Heart left ventricle (tissue), 16 donors: ENCODE measurements at regions not wholly inside any gene's neighbourhood (a gene's known extent, or its start where the extent isn't known, plus 50 kb on each side); places are given as distances from the start of the nearest gene placed in this dataset.
"Not testable (repeated sequence)": the region's sequence is repeated elsewhere in the genome, so short reads cannot be mapped to it uniquely, and the experiment has no call there.

Experiments
- ATAC-seq, 4 donors: fragments of 200-7000 bp; cut with Tn5 transposase; one replicate each; pipeline ENCODE4 v1.9.1; 2020 to 2022; ENCODE audit warnings: moderate library complexity in 4 of 4, mild to moderate bottlenecking in 3 of 4, moderate number of reproducible peaks in 1 of 4
- DNase-seq, 5 donors: peaks; one replicate each; pipeline ENCODE4 v3.0.0-alpha.2; 2020
- H3K27ac ChIP-seq, 12 donors: fragments of 200-600 bp; sonication (generic) in 4 of 12; one replicate each; pipeline versions ENCODE4 v1.5.0 to v1.8.0; 2016 to 2022; ENCODE audit warnings: mild to moderate bottlenecking in 2 of 12
- H3K27me3 ChIP-seq, 9 donors: fragments of 200-600 bp; sonication (generic) in 2 of 9; one replicate each; pipeline versions ENCODE4 v1.5.1 to v1.8.0; 2016 to 2022; ENCODE audit warnings: mild to moderate bottlenecking in 3 of 9
- H3K36me3 ChIP-seq, 9 donors: fragments of 200-600 bp; sonication (generic) in 2 of 9; one replicate each; pipeline versions ENCODE4 v1.5.0 to v1.8.0; 2018 to 2022; ENCODE audit warnings: mild to moderate bottlenecking in 2 of 9
- H3K4me1 ChIP-seq, 12 donors: fragments of 200-600 bp; sonication (generic) in 4 of 12; one replicate each; pipeline versions ENCODE4 v1.5.0 to v1.8.0; 2016 to 2022; ENCODE audit warnings: mild to moderate bottlenecking in 3 of 12
- H3K4me3 ChIP-seq, 12 donors: fragments of 200-600 bp; sonication (generic) in 4 of 12; one replicate each; pipeline versions ENCODE4 v1.5.0 to v1.8.0; 2017 to 2022; ENCODE audit warnings: mild to moderate bottlenecking in 9 of 12, moderate library complexity in 4 of 12
- H3K9me3 ChIP-seq, 12 donors: fragments of 200-600 bp; sonication (generic) in 4 of 12; one replicate each; pipeline versions ENCODE4 v1.5.0 to v1.8.0; 2016 to 2022; ENCODE audit warnings: mild to moderate bottlenecking in 1 of 12
- POLR2A ChIP-seq, 2 donors: fragments of 450-650 bp; IDR thresholded peaks; one replicate each; pipeline ENCODE4 v1.6.1; 2017; ENCODE audit warnings: antibody characterized with exemption in 2 of 2, mild to moderate bottlenecking in 2 of 2, moderate library complexity in 2 of 2
- WGBS, 4 donors: extraction: QIAGEN DNeasy Blood & Tissue Kit in 2 of 4; methylation state at CpG; one replicate each; pipeline versions ENCODE4 v1.1.5 to v1.1.7; 2013 to 2018; 5-methylcytosine and 5-hydroxymethylcytosine counted together
- intact Hi-C, 10 donors: fragments of 100-400 bp; cut with DNase I; formaldehyde crosslinking; loops; one replicate each; pipeline versions ENCODE4 v1.11.1 to v1.14.2; 2022
- TF ChIP-seq, protein P1 (sequence below), 12 donors: fragments of 200-600 bp; sonication (generic) in 4 of 12; IDR thresholded peaks; one replicate each; pipeline versions ENCODE4 v1.5.0 to v1.8.0; 2018 to 2022; ENCODE audit warnings: antibody characterized with exemption in 12 of 12, mild to moderate bottlenecking in 5 of 12
- donor health status: ischemic (EF 13 %, LVEDD 7.1; RV severe dilation, severe dysfunction).
- donor health status: healthy with polysubstance abuse.
- donor health status: DM: no; HTN: yes; CAD: no.
- donor health status: DM: no; HTN: no; CAD: no.
- donor health status: ischemic (EF 25% LVEDD 6.9; RV normal size, moderate dysfunction).
- donor health status: ischemic (EF 25% LVEDD 5.7; RV mildly dilated, moderate dysfunction).
- donor health status: healthy.
- donor health status: DM: yes; HTN: yes; CAD: no.
- donor health status: ischemic (EF 35%, LVEDD 5.7; RV mildly dilated, moderate dysfunction).
- donor health status: nonischemic (EF 11% LVEDD 7.7; RV severe dilation, severe dysfunction).
- donor health status: DM: yes; HTN: yes; CAD: no.
- donor health status: PGD.
- donor health status: ischemic (EF 29% LVEDD 5.4; RV normal size, mild dysfunction).
- donor health status: nonischemic (EF 23%, LVEDD 6.1; RV moderate dilation, normal function).

DNA sequence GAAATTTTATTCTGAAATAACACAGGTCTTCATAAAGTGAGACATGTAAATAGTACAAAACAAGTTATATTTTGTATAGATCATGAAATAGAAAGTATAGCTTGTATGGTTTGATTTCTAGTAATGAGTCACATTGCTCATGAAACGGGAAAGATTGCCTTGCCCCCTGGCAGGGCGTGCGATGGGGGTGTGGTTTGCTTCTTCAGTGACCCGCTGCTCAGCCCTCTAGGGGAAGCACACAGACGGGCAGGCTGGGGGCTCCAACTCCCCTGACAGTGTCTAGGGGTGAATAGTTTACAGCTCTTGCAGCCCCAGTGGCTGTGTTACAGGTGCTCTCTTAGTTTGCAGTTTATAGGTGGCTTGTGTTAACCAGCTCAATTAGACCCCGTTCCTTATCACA, 170.5 kb upstream of the RGS17 start:
- H3K9me3 ChIP-seq = no peaks in the 10 kb centered on the region
- 50 to 63% (median 53%) methylated on average over 6 of the region's 6 CpGs for WGBS, 4 donors
- ATAC-seq = no peak

DNA sequence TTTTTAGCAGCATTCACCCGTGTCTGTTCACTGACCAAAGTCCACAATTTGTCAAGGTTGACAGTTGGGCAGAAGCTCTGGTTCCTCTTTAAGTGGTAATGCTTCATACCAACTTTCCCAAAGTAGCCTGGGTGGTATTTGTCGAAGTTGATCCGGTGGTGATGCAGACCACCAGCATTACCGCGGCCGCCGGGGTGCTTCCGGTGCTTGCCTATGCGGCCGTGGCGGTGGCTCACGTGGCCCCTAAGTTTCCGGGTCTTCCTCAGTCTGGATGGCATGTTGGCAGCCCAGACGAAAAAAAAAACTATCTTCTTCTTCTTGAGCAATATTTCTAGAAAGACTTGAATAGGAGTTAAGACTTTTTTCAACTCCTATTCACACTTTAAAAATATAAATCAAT, 151.4 kb upstream of the RGS17 start:
- WGBS, 4 donors = 90 to 92% (median 92%) methylated on average over 14 of the region's 14 CpGs
- H3K27me3 ChIP-seq, H3K4me3 ChIP-seq, H3K36me3 ChIP-seq, H3K27ac ChIP-seq, H3K9me3 ChIP-seq, DNase-seq, intact Hi-C loops, ATAC-seq, H3K4me1 ChIP-seq: not testable (repeated sequence)

More for the DNA sequence above, 170.5 kb upstream of the RGS17 start:
- intact Hi-C loops = no loop called here
- no peaks in the 10 kb centered on the region for H3K4me1 ChIP-seq
- H3K4me3 ChIP-seq = no peak overlapping the region
- no peak overlapping the region for H3K27ac ChIP-seq
- DNase-seq = no peak
- no peaks in the 10 kb centered on the region for H3K36me3 ChIP-seq
- TF ChIP-seq, protein P1, sequence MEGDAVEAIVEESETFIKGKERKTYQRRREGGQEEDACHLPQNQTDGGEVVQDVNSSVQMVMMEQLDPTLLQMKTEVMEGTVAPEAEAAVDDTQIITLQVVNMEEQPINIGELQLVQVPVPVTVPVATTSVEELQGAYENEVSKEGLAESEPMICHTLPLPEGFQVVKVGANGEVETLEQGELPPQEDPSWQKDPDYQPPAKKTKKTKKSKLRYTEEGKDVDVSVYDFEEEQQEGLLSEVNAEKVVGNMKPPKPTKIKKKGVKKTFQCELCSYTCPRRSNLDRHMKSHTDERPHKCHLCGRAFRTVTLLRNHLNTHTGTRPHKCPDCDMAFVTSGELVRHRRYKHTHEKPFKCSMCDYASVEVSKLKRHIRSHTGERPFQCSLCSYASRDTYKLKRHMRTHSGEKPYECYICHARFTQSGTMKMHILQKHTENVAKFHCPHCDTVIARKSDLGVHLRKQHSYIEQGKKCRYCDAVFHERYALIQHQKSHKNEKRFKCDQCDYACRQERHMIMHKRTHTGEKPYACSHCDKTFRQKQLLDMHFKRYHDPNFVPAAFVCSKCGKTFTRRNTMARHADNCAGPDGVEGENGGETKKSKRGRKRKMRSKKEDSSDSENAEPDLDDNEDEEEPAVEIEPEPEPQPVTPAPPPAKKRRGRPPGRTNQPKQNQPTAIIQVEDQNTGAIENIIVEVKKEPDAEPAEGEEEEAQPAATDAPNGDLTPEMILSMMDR (IDR thresholded peaks at IDR 0.05) = no peak
- no peak for TF ChIP-seq POLR2A (IDR thresholded peaks at IDR 0.05)
- H3K27me3 ChIP-seq = no peaks in the 10 kb centered on the region

DNA sequence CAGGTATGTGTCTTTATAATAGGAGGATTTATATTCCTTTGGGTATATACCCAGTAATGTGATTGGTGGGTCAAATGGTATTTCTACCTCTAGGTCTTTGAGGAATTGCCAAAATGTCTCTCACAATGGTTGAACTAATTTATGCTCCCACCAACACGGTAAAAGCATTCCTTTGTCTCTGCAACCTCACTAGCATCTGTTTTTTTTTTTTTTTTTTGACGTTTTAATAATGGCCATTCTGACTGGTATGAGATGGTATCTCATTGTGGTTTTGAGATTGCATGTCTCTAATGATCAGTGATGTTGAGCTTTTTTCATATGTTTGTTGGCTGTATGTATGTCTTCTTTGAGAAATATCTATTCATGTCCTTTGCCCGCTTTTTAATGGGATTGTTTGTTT, 144.9 kb upstream of the RGS17 start:
- Histone ChIP-seq H3K4me3 (no peak overlapping the region), H3K9me3 (peaks cover 0 to 8% (median 0%) of the 10 kb centered on the region in 12 donors), H3K27ac (no peak overlapping the region), H3K36me3 (no peaks in the 10 kb centered on the region), H3K27me3 (no peaks in the 10 kb centered on the region), H3K4me1 (no peaks in the 10 kb centered on the region)
- 78 to 84% (median 78%) methylated on average over 3 of the region's 3 CpGs for WGBS, 4 donors
- intact Hi-C loops = no loop called here
- ATAC-seq = no peak
- no peak for DNase-seq
- no peak for TF ChIP-seq POLR2A (IDR thresholded peaks at IDR 0.05)
- TF ChIP-seq, protein P1 (IDR thresholded peaks at IDR 0.05) = no peak

DNA sequence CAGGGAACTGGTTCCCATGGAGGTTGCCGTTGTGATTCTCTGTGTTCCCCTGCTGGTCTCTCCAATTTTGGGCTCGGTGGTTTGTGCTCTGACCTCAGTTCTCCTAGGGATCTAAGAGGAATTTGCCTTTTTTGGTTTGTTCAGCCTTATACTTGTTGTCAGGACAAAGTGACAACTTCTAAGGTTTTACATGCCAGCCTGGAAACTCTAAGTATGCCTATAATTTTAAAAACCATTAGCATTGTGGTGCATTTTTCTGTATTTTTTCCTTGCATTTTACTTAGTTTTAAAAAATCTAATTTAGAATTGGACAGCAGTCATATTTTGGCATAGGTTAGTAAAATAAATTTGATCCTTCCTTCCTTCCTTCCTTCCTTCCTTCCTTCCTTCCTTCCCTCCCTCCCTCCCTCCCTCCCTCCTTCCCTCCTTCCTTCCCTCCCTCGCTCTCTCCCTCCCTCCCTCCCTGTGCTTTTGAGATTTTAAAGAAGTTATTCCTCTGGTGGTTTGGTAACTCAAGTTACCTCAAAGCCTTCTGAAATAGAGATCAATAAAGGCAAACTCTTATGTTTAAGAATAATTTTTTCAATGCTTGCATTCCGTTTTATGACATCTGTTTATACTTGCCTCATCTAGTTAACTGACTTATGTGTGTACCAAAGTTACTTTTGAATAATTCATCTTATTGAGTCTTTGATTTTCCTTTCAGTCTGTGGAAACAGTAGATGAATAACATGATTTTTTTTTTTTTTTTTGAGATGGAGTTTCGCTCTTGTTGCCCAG, 141.3 kb upstream of the RGS17 start:
- no peaks in the 10 kb centered on the region for H3K36me3 ChIP-seq
- no peak for TF ChIP-seq POLR2A (IDR thresholded peaks at IDR 0.05)
- TF ChIP-seq, protein P1 (IDR thresholded peaks at IDR 0.05) = no peak
- H3K4me1 ChIP-seq = no peaks in the 10 kb centered on the region
- no peak overlapping the region for H3K4me3 ChIP-seq
- no peak for DNase-seq
- H3K9me3 ChIP-seq = peaks cover 0 to 18% (median 0%) of the 10 kb centered on the region in 12 donors
- 76 to 79% (median 77%) methylated on average over 5 of the region's 5 CpGs for WGBS, 4 donors
- no peak for ATAC-seq
- intact Hi-C loops = no loop called here
- H3K27ac ChIP-seq = no peak overlapping the region
- H3K27me3 ChIP-seq = no peaks in the 10 kb centered on the region

DNA sequence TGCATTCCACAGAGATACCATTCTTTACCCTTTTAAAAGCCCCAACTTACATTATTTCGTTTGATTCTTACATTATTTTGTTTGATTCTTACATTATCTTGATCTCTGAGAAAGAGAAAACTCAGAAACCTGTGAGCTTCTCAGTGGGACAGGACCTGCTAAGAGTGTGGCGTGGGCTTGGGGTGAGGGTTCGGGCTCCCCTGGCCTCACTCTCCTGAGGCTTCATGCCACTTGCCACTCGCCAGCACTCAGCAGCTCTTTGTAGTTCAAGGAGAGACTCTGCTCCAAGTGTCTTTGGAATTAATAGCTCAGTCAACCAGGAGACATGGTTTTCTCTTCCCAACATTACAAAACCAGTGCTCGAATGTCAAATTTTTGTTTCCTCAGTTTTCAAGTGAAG, 132.4 kb upstream of the RGS17 start:
- no peak for TF ChIP-seq POLR2A (IDR thresholded peaks at IDR 0.05)
- TF ChIP-seq, protein P1 (IDR thresholded peaks at IDR 0.05) = no peak
- H3K27me3 ChIP-seq = no peaks in the 10 kb centered on the region
- no peaks in the 10 kb centered on the region for H3K9me3 ChIP-seq
- no peak overlapping the region for H3K4me3 ChIP-seq
- no peaks in the 10 kb centered on the region for H3K4me1 ChIP-seq
- intact Hi-C loops = no loop called here
- ATAC-seq (no peak), DNase-seq (no peak)
- WGBS, 4 donors = 61 to 74% (median 69%) methylated on average over 5 of the region's 5 CpGs
- H3K27ac ChIP-seq = no peak overlapping the region
- no peaks in the 10 kb centered on the region for H3K36me3 ChIP-seq
